ENCODE measurements at regions not wholly inside any gene's neighbourhood (a gene's known extent, or its start where the extent isn't known, plus 50 kb on each side); places are given as distances from the start of the nearest gene placed in this dataset.

DNA sequence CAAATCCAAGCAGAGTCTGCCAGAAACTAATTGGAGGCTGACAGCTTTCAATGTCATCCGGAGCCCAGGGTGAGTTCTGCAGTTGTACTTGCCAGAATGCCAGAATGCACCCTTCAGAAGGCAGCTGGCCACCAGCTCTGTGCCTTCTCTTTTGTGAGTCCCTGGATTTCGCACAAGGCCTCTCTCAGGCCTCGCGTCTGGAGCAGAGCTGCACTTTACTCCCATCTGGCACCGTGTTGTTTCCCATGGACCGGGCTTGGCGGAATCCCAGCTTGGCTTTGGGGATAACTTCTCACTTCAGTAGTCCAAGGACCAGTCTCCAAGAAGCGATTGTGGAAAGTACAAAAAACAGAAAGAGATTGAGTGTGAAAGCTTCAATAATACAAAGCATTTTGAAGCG is 451.3 kb upstream of the KIRREL3 start:
- no peak for DNase-seq

DNA sequence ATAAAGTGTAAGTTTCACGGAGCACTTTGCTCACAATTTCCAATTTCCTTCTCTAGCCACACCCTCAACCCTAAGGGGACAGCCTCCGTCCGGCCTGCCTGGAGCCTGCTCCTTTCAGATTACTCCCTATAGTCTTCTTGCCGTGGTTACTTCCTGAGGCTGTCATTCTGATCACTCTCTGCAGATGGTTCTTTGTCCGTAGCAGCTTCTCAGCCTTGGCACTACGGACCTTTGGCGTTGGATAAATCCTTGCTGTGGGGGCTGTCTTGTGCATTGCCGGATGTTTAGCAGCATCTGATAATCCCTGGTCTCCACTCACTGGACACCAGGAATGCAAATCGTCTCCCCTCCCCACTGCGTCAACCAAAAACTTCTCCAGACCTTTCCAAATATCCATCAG is 447.5 kb upstream of the KIRREL3 start:
- no peak for DNase-seq

DNA sequence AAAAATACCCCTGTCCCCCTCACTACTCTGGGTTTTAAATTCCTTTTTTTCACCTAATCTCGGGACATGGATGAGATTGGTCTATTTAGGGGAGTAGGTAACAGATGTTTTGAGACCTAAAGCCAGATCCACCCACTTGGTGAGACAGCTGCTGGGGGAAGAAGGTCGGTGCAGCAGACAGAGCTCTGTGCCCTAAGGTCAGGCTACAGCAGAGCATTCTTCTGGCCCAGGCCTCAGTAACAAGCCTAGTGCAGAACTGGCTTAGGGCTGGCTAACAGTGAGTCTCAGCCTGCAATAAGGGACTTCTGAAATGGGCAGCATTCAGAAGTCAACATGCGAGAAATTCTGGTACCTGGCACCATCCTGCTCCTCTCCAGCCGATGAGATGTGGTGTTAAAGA is 444.9 kb upstream of the KIRREL3 start:
- DNase-seq = no peak

DNA sequence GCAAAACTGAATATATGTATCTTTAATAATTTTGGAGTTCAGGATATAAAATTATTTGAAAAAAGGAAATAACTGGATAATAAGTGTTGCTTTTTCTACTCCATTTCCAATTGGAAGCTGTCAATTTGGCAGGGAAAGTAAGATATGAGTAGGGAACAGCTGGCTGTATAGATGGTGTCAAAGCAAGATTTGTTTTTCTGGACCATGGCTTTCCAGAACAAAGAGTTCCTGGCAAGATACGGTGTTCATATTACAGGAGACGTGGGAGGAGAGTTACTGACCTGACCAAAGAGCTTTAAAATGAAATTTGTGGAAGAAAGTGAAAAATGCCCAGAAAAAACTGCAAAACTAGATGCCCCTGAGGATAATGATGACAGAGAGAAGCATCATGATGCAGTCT is 442.7 kb upstream of the KIRREL3 start:
- no peak for DNase-seq

DNA sequence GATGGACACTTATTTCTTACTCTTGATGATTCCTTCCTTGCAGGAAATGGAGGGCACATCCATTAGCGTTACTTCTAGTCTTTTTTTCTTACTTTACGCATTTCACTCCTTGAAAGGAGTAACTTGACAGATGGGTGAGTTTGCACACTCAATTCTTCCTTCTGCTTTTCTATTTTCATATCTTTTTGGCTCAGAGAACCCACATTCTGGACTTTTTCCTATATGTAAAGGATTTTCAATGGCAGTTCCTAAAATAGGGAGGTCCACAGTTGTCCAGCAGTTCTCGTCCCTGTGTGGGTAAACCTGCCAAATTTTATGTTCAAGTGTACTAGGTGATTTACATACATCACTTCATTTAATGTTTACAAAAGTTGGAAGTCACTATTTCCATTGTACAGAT is 440.0 kb upstream of the KIRREL3 start:
- DNase-seq = no peak

DNA sequence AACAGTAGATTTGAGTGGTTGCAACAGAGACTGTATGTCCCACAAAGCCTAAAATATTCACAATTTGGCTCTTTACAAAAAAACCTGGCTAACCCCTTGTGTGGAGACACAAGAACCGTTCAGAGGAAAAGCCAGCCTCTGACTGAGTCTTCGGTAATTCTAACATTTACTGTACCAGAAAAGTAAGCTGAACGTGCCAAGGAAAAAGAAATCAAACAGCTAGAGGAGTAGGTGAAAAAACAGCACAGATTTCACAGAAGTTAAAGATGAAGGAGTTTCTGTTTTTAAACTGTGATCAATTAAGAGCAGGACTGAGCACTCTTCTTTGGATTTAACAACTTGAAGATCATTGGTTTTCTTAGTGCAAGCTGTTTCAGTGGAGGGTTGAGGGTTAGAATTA is 424.7 kb upstream of the KIRREL3 start:
- no peak for DNase-seq

DNA sequence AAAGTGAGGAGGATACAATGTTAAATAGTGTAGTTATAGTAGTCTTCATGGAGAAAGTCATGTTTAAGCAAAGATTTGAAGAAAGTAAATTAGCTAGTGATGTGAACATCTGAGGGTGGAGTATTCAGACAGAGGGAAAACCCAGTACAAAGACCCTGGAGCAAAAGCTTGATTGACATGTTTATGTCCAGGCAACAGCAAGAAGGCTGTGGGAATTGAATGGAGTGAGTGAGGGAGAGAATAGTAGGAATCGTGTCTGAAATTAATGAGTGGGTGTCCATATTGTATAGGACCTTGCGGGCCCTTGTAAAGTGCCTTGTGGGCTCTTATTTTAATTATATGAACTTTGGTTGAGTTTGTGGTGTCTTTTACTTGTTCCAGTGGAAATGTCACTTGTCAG is 424.1 kb upstream of the KIRREL3 start:
- DNase-seq = no peak

DNA sequence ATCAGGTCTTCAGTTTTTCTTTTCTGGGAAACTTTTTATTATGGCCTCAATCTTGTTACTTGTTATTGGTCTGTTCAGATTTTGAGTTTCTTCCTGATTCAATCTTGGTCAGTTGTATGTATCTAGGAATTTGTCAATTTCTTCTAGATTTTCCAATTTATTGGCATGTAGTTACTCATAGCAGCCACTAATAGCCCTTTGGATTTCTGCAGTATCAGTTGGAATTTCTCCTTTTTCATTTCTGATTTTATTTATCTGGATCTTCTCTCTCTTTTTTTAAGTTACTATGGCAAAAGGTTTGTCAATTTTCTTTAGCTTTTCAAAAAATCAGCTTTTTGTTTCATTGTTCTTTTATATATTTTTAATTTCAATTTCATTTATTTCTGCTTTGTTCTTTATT is 419.6 kb upstream of the KIRREL3 start:
- DNase-seq = no peak

DNA sequence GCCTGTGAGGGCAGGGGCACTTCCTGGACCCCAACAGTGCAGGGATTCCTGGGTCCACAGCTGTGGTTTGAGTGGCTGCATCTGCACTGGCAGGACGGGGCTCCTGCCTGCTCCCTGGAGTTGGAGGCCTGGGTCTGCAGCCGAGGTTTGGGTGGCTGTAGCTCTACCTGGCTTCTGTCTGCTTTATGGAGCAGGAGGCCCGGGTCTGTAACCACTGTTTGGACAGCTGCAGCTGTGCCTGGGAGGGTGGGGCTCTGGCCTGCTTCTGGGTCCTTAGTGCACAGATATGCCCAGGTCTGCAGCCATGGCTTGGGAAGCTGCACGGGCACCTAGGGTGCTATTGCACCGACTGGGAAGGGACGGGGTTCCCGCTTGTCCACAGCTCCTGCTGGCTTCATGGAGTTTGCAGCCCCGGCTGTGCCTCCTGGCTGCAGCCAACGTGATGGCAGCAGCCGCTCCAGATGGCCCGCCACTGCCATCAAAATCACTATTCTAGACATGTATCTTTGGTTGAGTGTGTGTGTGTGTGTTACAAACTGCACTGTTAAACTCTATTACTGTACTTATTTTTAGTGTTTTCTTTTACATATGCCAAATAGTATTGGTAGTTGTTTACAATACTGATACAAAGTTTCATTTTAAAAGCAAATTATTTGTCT is 412.3 kb upstream of the KIRREL3 start:
- DNase-seq = no peak

DNA sequence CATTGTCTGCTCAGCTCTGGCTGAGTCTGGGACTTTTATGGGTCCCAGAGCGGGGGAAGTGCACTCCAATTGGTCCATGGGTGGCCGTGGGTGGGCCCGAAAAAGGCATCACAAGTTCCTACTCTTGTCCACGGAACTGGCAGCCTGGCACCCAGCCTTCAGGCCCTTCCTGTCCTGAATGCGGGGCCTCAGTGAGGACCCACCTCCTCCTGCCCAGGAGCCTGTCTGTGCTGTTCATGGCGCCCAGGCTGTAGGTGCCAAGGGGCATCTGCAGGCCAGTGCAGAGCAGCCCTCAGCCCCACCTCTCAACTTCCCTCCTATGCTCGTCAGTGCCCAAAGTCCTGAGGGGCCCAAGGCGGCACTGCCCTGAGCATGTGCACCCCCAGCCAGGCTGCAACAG is 411.7 kb upstream of the KIRREL3 start:
- no peak for DNase-seq

DNA sequence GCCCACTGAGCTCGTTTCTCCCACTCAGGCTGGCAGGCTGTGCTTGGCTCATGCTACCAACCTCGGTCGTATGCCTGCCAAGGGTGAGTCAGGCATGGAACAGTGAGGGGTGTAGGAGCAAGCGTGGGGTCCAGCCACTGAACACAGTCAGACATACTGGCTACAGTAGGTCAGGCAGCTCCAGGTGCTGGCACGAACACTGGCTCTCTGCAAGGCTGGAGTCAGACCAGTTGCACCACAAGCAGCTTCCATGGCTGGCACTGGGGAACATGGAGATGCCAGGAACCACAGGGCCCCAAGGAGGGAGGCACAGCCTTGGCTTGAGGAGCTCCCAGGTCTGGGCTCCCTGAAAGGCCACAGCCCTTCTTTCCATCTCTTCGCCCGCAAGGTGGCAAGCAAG is 410.7 kb upstream of the KIRREL3 start:
- DNase-seq = no peak

DNA sequence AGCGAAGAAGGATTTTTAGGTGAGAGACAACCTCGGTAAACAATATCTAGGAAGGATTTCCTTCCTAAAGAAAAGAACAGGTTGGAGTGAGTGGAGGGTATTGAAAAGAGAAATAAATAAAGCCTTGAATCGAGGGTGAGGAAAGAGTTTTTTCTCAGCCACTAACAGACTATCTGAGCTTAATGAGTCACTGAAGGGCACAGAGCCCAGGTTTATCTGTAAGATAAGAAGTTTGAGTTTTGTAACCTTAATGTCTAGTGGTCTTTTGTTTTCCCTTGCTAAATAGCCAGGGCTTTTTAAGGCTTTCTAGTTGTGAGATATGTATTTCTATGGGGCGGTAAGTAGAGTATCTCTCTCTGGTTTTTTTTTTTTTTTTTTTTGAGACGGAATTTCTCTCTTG is 394.5 kb upstream of the KIRREL3 start:
- no peak for DNase-seq

DNA sequence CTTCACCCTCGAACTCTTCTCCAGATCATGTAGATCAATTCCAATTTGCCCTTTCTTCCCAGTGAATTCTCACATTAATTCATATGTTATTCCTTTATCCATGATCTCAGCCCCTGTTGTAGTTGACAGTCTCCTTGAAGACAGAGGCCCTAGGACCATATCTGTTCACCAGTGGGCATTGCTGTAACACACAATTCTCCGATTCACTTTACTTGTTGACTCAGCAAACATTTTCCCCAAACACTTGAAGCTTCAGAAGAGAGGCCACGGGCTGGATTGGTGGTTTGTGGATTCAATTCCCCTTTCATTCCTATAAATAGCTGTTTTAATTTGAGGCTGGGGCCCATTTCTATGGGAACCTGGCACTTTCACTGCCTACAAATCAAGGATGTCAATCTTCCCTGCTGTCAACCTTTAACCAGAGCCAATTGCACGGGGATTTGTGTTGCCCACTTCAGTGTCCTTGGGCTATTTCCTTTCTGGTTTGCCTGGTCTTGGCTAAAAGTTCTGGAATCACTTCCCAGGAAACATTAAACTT is 393.0 kb upstream of the KIRREL3 start:
- DNase-seq = no peak

DNA sequence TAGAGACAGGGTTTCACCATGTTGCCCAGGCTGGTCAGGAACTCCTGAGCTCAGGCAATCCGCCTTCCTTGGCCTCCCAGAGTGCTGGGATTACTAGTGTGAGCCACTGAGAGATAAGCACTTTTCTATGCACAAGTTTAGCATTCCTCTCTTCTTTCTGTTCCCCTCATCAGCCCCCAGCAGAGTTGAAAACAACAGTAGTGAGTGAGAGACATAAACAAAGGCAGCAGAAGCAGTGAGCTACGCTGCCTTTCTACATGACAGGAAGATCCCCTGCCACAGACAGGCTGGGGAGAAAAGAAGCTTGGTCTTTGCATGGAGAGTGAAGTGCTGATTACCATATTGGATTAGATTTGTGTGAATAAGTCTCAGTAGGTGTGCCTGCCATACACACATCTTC is 392.0 kb upstream of the KIRREL3 start:
- DNase-seq = no peak

DNA sequence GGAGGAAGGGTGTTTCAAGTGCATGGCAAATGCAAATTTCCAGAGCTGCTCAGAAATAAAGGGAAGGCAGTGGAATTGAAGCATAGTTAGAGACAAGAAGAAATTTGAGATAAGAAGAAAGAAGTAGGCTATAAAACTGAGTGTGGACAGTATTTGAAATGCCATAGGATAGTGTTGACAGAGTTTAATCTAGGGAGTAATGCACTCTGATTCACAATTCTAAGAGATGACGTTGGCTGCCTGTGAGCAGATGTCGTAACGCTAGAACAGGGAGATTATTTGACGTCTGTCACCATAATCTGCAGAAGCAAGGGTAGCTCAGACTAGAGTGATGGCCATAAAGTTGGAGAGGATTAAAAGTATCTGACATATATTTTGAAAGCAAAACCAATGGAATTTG is 389.9 kb upstream of the KIRREL3 start:
- DNase-seq = no peak

DNA sequence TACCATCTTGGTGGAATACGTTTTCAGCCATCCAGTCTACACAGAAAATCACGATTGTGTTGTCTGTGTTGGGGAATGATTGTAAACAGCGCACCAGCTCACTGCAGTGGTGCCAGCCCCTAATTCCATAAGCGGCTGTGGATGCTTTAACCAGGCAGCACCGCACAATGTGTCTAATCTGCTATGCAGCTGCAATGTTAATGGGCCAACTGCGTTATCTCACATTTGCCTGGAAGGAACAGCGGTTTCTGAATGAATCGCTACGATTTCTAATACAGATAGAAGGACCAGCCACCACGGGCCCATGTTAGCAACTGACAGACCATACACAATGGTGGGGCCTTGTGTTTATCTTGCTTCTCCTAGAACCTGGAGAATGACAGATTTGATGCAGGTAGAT is 384.5 kb upstream of the KIRREL3 start:
- no peak for DNase-seq

DNA sequence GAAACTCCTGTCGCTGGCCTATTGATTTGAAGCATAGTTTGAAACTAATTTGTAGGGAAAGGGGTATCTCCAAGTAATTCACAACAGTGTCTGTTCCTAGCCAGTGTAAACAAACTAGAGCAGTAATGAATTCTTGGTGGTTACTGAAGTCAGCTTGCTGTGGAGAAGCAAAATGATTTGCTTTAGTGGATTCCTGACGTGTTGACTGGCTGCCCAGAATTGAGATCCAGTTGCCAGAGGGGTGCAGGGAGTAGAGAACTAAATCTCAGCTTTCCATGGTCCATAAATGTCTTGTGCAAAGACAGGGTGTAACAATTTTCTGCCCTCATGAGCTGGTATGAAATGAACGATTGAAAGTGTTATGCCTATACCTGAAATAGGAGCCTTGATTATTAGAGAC is 382.5 kb upstream of the KIRREL3 start:
- DNase-seq = no peak

DNA sequence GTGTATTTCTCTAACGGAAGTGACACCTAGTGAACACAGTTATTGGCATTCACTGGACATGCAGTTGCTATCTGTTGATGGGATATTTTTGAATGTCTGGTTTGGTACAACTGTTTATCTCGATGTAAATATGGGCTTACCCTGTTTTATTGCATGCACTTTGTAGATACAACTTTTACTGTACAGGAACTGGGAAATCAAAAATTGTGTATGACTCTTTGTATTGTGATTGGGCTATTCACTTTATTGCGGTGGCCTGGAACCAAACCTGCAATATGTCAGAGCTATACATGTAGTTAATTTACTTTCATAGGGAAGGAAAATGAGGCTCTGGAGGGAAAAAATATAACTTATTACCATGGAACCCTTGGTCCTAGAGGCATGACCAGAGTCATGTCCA is 380.7 kb upstream of the KIRREL3 start:
- DNase-seq = no peak

DNA sequence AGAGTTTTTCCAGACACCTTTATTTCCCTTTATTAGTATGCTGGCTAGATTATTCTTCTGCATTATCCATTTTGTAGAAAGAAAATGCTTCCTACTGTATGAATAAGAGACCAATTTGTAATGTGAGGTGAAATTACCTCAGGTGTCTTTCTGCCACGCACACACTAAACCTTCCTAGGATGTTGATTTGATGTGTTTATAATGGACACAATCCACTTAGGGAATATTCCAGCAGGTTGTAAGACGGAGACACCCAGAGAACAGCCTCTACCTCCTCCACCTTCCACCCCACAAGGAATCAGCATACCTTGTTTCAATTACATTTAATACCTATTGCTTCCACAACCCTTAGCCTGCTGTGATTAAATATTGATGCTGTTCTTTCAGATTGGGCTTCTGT is 379.1 kb upstream of the KIRREL3 start:
- no peak for DNase-seq

DNA sequence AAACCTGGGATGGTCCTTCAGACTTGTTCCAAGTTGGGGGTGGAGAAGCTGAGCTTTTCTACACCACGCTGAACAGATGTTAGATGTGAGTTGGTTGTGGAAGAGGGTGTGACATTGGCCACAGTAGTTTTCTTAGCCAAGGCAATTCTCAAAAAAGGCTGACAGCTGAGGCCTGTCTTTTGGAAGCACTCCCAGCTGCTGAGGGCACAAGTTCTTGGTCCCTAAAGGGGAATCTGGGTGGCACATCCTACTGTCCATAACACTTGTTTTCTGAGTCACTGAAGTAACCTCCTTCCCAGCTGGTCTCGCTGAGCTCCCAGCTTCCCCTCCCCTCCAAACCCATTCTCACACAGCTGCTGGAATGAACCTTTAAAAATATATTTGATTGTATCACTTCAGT is 375.7 kb upstream of the KIRREL3 start:
- no peak for DNase-seq

DNA sequence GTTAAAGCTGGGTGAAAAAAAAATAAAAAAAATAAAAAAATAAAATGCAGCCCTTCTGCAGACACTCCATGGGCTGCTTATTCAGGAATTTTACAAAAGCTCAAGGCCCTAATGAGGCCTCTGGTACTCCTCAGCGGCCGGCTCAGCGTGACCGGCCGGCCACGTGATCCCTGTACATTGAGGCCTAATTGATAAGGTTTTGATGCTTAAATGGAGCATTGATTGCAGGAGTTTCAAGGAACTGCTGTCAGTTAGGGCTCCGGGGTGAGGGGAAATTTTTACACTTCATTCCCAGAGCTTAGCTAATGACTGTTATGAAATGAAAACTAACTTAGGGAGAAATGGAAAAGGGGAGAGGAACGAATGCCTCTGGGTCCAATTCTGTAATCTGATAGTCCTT is 368.8 kb upstream of the KIRREL3 start:
- DNase-seq = no peak

DNA sequence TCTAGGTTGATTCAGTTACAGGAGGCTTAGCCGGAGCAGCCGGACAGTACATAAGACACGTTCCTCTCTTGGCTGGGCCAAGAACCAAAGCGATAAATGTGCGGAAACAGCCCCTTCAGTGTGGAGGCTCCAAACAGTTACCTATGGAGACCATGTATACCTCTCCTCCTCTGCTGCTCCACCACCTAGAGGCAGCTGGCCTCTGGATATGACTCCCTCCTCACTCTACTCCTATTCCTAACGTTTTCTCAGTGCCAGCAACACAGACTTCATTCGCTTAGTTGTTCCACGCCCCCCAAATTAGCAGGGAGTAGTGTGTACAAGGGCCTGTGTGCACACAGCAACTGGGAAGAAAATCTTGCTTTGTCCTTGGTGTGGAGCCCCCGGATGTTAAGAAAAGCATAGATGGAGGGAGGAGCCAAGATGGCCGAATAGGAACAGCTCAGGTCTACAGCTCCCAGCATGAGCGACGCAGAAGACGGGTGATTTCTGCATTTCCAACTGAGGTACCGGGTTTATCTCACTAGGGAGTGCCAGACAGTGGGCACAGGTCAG is 362.3 kb upstream of the KIRREL3 start:
- DNase-seq = peak; percentile 12

DNA sequence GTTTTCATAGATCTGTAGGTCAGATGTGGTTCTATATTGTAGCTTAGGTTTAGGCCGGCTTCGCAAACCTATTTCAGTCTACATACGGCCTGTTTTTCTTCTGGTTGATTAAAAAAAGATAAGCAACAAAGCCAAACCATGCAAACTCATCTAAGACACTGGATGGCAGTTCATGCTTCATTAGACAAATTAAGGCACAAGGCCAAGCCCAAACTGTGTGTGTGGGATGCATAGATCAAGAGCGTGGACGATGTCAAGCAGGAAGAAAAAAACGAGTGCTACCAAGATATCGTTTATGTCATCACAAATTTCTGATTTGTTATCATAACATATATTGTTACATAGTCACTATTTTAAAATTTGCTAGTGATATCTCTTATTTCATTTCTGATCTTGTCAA is 357.6 kb upstream of the KIRREL3 start:
- no peak for DNase-seq

DNA sequence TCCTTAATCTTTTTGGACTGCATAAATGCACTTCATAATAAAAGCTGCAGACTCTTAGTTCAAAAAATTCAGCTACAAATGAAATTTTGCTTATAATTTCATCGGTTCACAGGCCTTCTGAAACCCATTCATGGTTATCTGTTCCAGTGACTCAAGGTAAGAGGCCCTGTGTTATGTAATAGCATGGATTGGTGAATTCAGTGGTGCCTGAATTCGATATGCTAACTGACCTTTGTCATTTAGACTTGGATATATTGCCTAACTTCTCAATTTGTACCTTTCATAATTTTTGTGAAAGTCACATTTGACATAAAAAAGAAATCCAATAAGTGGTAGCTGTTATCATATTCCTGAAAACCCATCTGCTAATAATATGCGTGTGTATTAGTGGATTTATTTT is 349.9 kb upstream of the KIRREL3 start:
- no peak for DNase-seq

DNA sequence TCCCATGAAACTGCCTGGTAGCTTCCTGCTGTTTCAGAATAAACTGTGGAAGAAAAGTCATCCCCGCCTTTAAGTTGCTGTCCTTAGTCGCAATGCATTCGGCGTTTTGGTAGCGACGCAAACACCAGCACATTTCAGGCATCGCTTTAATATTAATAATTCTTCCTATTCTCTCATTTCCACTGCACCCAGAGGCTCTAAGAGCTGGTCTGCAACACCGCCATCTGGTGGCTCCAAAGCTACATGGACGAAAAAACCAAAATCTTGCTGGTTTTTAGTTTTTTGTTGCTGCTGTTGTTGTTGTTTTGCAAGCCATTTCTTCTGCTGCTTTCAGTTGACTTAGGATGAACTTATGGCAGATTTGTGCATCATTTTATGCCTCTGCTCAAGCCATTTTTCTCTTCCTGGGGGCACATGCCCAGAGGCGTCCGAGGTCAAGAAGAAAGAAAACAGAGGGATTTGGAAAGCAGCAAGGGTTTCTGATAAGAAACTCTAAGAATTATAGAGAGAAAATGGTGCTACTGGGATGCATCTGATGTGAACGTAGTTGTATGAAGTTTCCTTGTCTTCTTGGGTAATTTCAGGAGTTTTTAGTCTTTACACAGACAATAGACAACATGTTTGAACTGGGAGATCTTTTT is 345.4 kb upstream of the KIRREL3 start:
- DNase-seq = peak; percentile 38

Measured in NCI-H2171 treated with DMSO at 0.1 percent for 48 hours (cell line).